H1 (cell line): ENCODE measurements at regions not wholly inside any gene's neighbourhood (a gene's known extent, or its start where the extent isn't known, plus 50 kb on each side); places are given as distances from the start of the nearest gene placed in this dataset.

ENCODE experiments used
- CTCF ChIA-PET: fragments of 300-600 bp; sonication (Branson Sonifier 250); formaldehyde crosslinking; loops from one replicate; lab custom pipeline; 2021; ENCODE audit not compliant: partially characterized antibody; lab: Charles Lee
- POLR2A ChIA-PET: fragments of 300-600 bp; sonication (Branson Sonifier 250); formaldehyde crosslinking; loops from one replicate; lab custom pipeline; 2021; ENCODE audit warnings: inconsistent platforms; ENCODE audit not compliant: partially characterized antibody; lab: Charles Lee
- DNase-seq, 2 experiments: peaks; one replicate each; pipeline versions ENCODE4 v3.0.0 to v3.0.0-alpha.2; 2010 to 2022; ENCODE audit warnings: low spot score in 2 of 2, low read depth in 1 of 2, mixed read lengths in 1 of 2
- FAIRE-seq: peaks from 2 replicates; lab custom pipeline; 2011; peaks lifted over from hg19 to GRCh38; lab: Jason Lieb, UNC
- H2AFZ ChIP-seq: 2 replicates; pipeline ENCODE4 v1.8.1; 2012; ENCODE audit warnings: low read length, inconsistent platforms
- H2AK5ac ChIP-seq: 2 replicates; pipeline ENCODE4 v1.6.1; 2013; ENCODE audit warnings: low read depth, low read length
- H2BK120ac ChIP-seq: replicated peaks from 2 replicates; pipeline ENCODE3; 2013; ENCODE audit warnings: low read depth, low read length, inconsistent platforms
- H2BK12ac ChIP-seq: 2 replicates; pipeline ENCODE4 v1.6.1; 2013; ENCODE audit warnings: low read depth, low read length
- H2BK15ac ChIP-seq: 2 replicates; pipeline ENCODE4 v1.6.1; 2013; ENCODE audit warnings: low read length
- H2BK20ac ChIP-seq: 2 replicates; pipeline ENCODE4 v1.6.1; 2013; ENCODE audit warnings: low read length
- H2BK5ac ChIP-seq: 2 replicates; pipeline ENCODE4 v1.6.1; 2013; ENCODE audit warnings: low read depth, low read length
- H3K14ac ChIP-seq: 2 replicates; pipeline ENCODE4 v1.6.1; 2013; ENCODE audit warnings: inconsistent platforms; ENCODE audit not compliant: insufficient read length
- H3K18ac ChIP-seq: 2 replicates; pipeline ENCODE4 v1.6.1; 2013; ENCODE audit warnings: low read length; ENCODE audit errors: extremely low read depth
- H3K23ac ChIP-seq: 2 replicates; pipeline ENCODE4 v1.6.1; 2013; ENCODE audit warnings: inconsistent platforms; ENCODE audit not compliant: insufficient read length
- H3K23me2 ChIP-seq: 2 replicates; pipeline ENCODE4 v1.6.1; 2013; ENCODE audit warnings: low read depth, low read length
- H3K27ac ChIP-seq: 2 replicates; pipeline ENCODE4 v1.6.1; 2011; ENCODE audit warnings: low read depth, low read length, inconsistent platforms
- H3K27me3 ChIP-seq, 4 experiments: replicated peaks in 1 of 4; 1 replicate in 1 of 4; 2 replicates in 3 of 4; pipeline versions ENCODE4 v1.6.1 to v1.8.1; 2011 to 2013; ENCODE audit warnings: low read length in 3 of 4, mild to moderate bottlenecking in 3 of 4, inconsistent platforms in 2 of 4, mixed read lengths in 2 of 4, moderate library complexity in 1 of 4; ENCODE audit not compliant: control insufficient read depth in 3 of 4, insufficient read depth in 3 of 4; ENCODE audit errors: extremely low read depth in 1 of 4
- H3K36me3 ChIP-seq, 4 experiments: 2 replicates each; pipeline versions ENCODE4 v1.6.1 to v1.8.1; 2011 to 2013; ENCODE audit warnings: mild to moderate bottlenecking in 4 of 4, low read length in 3 of 4, moderate library complexity in 2 of 4, control low read depth in 1 of 4, inconsistent platforms in 1 of 4; ENCODE audit not compliant: insufficient read depth in 4 of 4, control insufficient read depth in 2 of 4
- H3K4ac ChIP-seq: replicated peaks from 2 replicates; pipeline ENCODE3; 2013; ENCODE audit warnings: low read length, low read depth, mixed read lengths, inconsistent platforms; ENCODE audit not compliant: insufficient read length
- H3K4me1 ChIP-seq, 4 experiments: replicated peaks in 1 of 4; 1 replicate in 1 of 4; 2 replicates in 3 of 4; pipeline versions ENCODE4 v1.6.1 to v1.8.1; 2011 to 2013; ENCODE audit warnings: low read length in 3 of 4, inconsistent platforms in 2 of 4, mixed read lengths in 1 of 4; ENCODE audit not compliant: insufficient read depth in 4 of 4, control insufficient read depth in 3 of 4
- H3K4me2 ChIP-seq, 2 experiments: 2 replicates each; pipeline versions ENCODE4 v1.6.1 to v1.8.1; 2011 to 2013; ENCODE audit warnings: low read depth in 2 of 2, low read length in 2 of 2, control low read depth in 1 of 2, inconsistent platforms in 1 of 2, mild to moderate bottlenecking in 1 of 2; ENCODE audit not compliant: insufficient read depth in 1 of 2
- H3K4me3 ChIP-seq, 4 experiments: fragments of 200-600, 300-600 bp in 1 of 4; sonication (generic), shearing (Covaris generic), sonication (Bioruptor Twin) in 1 of 4; 2 replicates each; pipeline versions ENCODE4 v1.5.1 to v1.8.1; 2011 to 2016; ENCODE audit warnings: low read length in 4 of 4, low read depth in 3 of 4, control low read depth in 2 of 4, inconsistent platforms in 2 of 4, mild to moderate bottlenecking in 2 of 4, mixed read lengths in 1 of 4, moderate library complexity in 1 of 4; ENCODE audit not compliant: insufficient read depth in 2 of 4; ENCODE audit errors: extremely low read depth in 1 of 4
- H3K56ac ChIP-seq: replicated peaks from 2 replicates; pipeline ENCODE3; 2013; ENCODE audit warnings: low read depth, mild to moderate bottlenecking, mixed read lengths, low read length, inconsistent platforms; ENCODE audit not compliant: insufficient read length
- H3K79me1 ChIP-seq: 2 replicates; pipeline ENCODE4 v1.6.1; 2013; ENCODE audit warnings: low read depth, low read length, control low read depth
- H3K79me2 ChIP-seq, 2 experiments: 2 replicates each; pipeline versions ENCODE4 v1.6.1 to v1.8.1; 2012 to 2013; ENCODE audit warnings: low read length in 2 of 2, mild to moderate bottlenecking in 2 of 2, inconsistent platforms in 1 of 2; ENCODE audit not compliant: insufficient read depth in 2 of 2, control insufficient read depth in 1 of 2
- H3K9ac ChIP-seq, 4 experiments: replicated peaks in 1 of 4; 1 replicate in 1 of 4; 2 replicates in 3 of 4; pipeline versions ENCODE4 v1.6.1 to v1.8.1; 2011 to 2013; ENCODE audit warnings: low read depth in 3 of 4, low read length in 3 of 4, control low read depth in 2 of 4, mild to moderate bottlenecking in 2 of 4, moderate library complexity in 2 of 4, inconsistent platforms in 1 of 4; ENCODE audit errors: extremely low read depth in 1 of 4
- H3K9me3 ChIP-seq, 2 experiments: 2 replicates each; pipeline versions ENCODE4 v1.6.1 to v1.8.1; 2012 to 2013; ENCODE audit warnings: mild to moderate bottlenecking in 2 of 2, moderate library complexity in 2 of 2, control low read depth in 1 of 2, inconsistent platforms in 1 of 2, low read depth in 1 of 2, low read length in 1 of 2, mixed read lengths in 1 of 2; ENCODE audit not compliant: insufficient read depth in 2 of 2
- H4K20me1 ChIP-seq, 2 experiments: replicated peaks in 1 of 2; 2 replicates each; pipeline versions ENCODE3 to v1.8.1; 2011 to 2013; ENCODE audit warnings: inconsistent platforms in 2 of 2, low read length in 2 of 2, mild to moderate bottlenecking in 1 of 2; ENCODE audit not compliant: insufficient read depth in 2 of 2, control insufficient read depth in 1 of 2
- H4K5ac ChIP-seq: 2 replicates; pipeline ENCODE4 v1.6.1; 2013; ENCODE audit warnings: low read length, low read depth, mixed read lengths, inconsistent platforms; ENCODE audit not compliant: insufficient read length
- H4K8ac ChIP-seq: 2 replicates; pipeline ENCODE4 v1.8.0; 2013; ENCODE audit warnings: mild to moderate bottlenecking, moderate library complexity, low read length, inconsistent platforms; ENCODE audit not compliant: insufficient read depth; ENCODE audit errors: extremely low read depth
- H4K91ac ChIP-seq: replicated peaks from 2 replicates; pipeline ENCODE3; 2013; ENCODE audit warnings: low read length, mixed read lengths, inconsistent platforms; ENCODE audit not compliant: insufficient read length
- CHD2 ChIP-seq: IDR thresholded peaks from 2 replicates; pipeline ENCODE4 v1.6.1; 2012; ENCODE audit warnings: low read length, improper control_type of control experiment
- CREB1 ChIP-seq: IDR thresholded peaks from 2 replicates; pipeline ENCODE4 v1.6.1; 2012; ENCODE audit warnings: inconsistent platforms
- EGR1 ChIP-seq: IDR thresholded peaks from 2 replicates; pipeline ENCODE4 v1.6.1; 2011; ENCODE audit warnings: low read depth, low read length, borderline replicate concordance
- HDAC2 ChIP-seq, 2 experiments: fragments of 300-600 bp in 1 of 2; sonication (generic) in 1 of 2; IDR thresholded peaks; 2 replicates each; pipeline ENCODE4 v1.6.1; 2011 to 2012; ENCODE audit warnings: low read depth in 2 of 2, low read length in 2 of 2, mild to moderate bottlenecking in 2 of 2, moderate library complexity in 2 of 2, borderline replicate concordance in 1 of 2, inconsistent platforms in 1 of 2
- KDM1A ChIP-seq: fragments of 200-600, 300-600 bp; sonication (generic); IDR thresholded peaks from 2 replicates; pipeline ENCODE4 v1.7.1; 2016; ENCODE audit warnings: mild to moderate bottlenecking, low read length, borderline replicate concordance
- NANOG ChIP-seq: IDR thresholded peaks from 2 replicates; pipeline ENCODE4 v1.6.1; 2011; ENCODE audit warnings: low read length, low read depth, mild to moderate bottlenecking, inconsistent platforms; ENCODE audit not compliant: insufficient read depth, poor library complexity, severe bottlenecking
- YY1 ChIP-seq: IDR thresholded peaks from 2 replicates; pipeline ENCODE4 v1.6.1; 2011; ENCODE audit warnings: low read depth, mild to moderate bottlenecking, low read length
- WGBS, 2 experiments: shearing (Covaris generic) in 1 of 2; methylation state at CpG; one replicate each; pipeline versions ENCODE4 v1.1.6 to v1.1.7; 2013 to 2015; ENCODE audit warnings: low lambda C conversion rate in 2 of 2, mixed read lengths in 2 of 2, inconsistent platforms in 1 of 2, low coverage in 1 of 2, missing lambda C conversion rate in 1 of 2; ENCODE audit not compliant: insufficient replicate concordance in 2 of 2, insufficient coverage in 1 of 2, insufficient read length in 1 of 2; ENCODE audit errors: extremely low coverage in 1 of 2, missing lambda C conversion rate in 1 of 2; 5-methylcytosine and 5-hydroxymethylcytosine counted together

- no peak overlapping the region for H4K91ac ChIP-seq
- H4K8ac ChIP-seq: no peak overlapping the region
Observed at GRCh38 chr19:20273376-20273775, 106.4 kb downstream of the ZNF486 start.

More at GRCh38 chr19:20273376-20273775, 106.4 kb downstream of the ZNF486 start:
- H2BK120ac ChIP-seq: no peak overlapping the region
- no peak overlapping the region for H2AK5ac ChIP-seq
- no peak overlapping the region for H3K56ac ChIP-seq
- H3K36me3 ChIP-seq: no peaks in the 10 kb centered on the region
- no peak overlapping the region for H3K18ac ChIP-seq
- H2BK5ac ChIP-seq: no peak overlapping the region
- DNase-seq (no peak), FAIRE-seq (no peak)
- no peak overlapping the region for H3K4me3 ChIP-seq
- TF ChIP-seq YY1 (no peak), CREB1 (no peak), HDAC2 (IDR thresholded peaks at IDR 0.05; ENCODE audit: borderline replicate concordance in 1 of 2, low read depth in 2 of 2, low read length in 2 of 2) (no peak), NANOG (no peak), EGR1 (no peak), CHD2 (no peak), KDM1A (no peak)
- POLR2A ChIA-PET: interaction anchor here (0.5 kb wide), 1 partner anchor 194 kb away, joined by 3 read pairs; no protein-coding TSS in a partner anchor
- no peak overlapping the region for H2BK12ac ChIP-seq
- 98% methylated on average over 3 of the region's 3 CpGs; no CpG with 5 or more reads in 1 of the 2 experiments for WGBS, 2 experiments
- no peak overlapping the region for H3K14ac ChIP-seq
- H3K27ac ChIP-seq: no peak overlapping the region
- H3K79me1 ChIP-seq: no peaks in the 10 kb centered on the region
- H2BK15ac ChIP-seq: no peak overlapping the region
- H3K4me1 ChIP-seq: no peaks in the 10 kb centered on the region
- H3K4me2 ChIP-seq: no peak overlapping the region
- H3K27me3 ChIP-seq: no peaks in the 10 kb centered on the region
- H4K20me1 ChIP-seq: no peaks in the 10 kb centered on the region
- H3K23me2 ChIP-seq: no peaks in the 10 kb centered on the region
- no peak overlapping the region for H3K23ac ChIP-seq
- H2AFZ ChIP-seq: no peak overlapping the region; the same call in 1 of the 2 replicates
- H3K9me3 ChIP-seq: no peaks in the 10 kb centered on the region
- no peak overlapping the region for H3K9ac ChIP-seq
- CTCF ChIA-PET: interaction anchor here (0.6 kb wide), 1 partner anchor 260 kb away, joined by 3 read pairs; no protein-coding TSS in a partner anchor
- H3K4ac ChIP-seq: no peak overlapping the region
- H2BK20ac ChIP-seq: no peak overlapping the region
- no peak overlapping the region for H4K5ac ChIP-seq
- no peaks in the 10 kb centered on the region for H3K79me2 ChIP-seq
